GM23248 (cell line): ENCODE measurements at regions not wholly inside any gene's neighbourhood (a gene's known extent, or its start where the extent isn't known, plus 50 kb on each side); places are given as distances from the start of the nearest gene placed in this dataset.

Experiments used
- EZH2 ChIP-seq: fragments of 200-600 bp; sonication (generic); IDR thresholded peaks from 2 replicates; pipeline ENCODE4 v1.6.1; 2018; ENCODE audit warnings: antibody characterized with exemption, mild to moderate bottlenecking; ENCODE audit not compliant: insufficient read depth, poor library complexity, severe bottlenecking
- EZH2phosphoT487 ChIP-seq: fragments of 200-600 bp; sonication (generic); IDR thresholded peaks from 2 replicates; pipeline ENCODE4 v1.6.1; 2018; ENCODE audit warnings: antibody characterized with exemption, moderate library complexity, mild to moderate bottlenecking, low read depth; ENCODE audit not compliant: insufficient read depth

DNA sequence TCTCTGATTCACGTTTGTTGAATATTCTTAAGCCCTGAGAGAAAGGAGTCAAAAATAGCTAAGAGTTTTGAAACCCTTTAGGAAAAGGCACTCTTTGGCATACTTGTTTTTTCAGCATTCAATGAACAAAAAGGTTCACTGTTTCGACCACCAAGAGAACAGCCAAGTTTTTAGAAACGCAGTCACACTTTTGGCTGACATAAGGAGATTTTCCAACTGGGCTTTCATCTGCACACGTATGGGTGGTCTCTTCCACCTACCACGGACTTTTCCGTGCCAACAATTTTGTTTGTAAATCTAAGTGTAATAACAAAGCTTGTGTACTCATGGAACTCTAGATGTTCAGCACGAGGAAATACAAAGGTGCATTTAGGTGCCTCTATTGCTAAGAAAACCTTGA, 270.3 kb downstream of the WDR11 start:
- no peak for TF ChIP-seq EZH2
- no peak for TF ChIP-seq EZH2phosphoT487
